ENCODE measurements at regions not wholly inside any gene's neighbourhood (a gene's known extent, or its start where the extent isn't known, plus 50 kb on each side); places are given as distances from the start of the nearest gene placed in this dataset.

- no peaks in the 10 kb centered on the region for H3K36me3 Mint-ChIP-seq
- no peak for TF ChIP-seq CTCF (conservative IDR thresholded peaks at IDR 0.05)
- no peak for DNase-seq (ENCODE audit: extremely low spot score, unreplicated experiment)
- H3K4me3 Mint-ChIP-seq = no peak overlapping the region
- H3K27me3 Mint-ChIP-seq = peaks cover 8% of the 10 kb centered on the region
- H3K27ac Mint-ChIP-seq = no peak overlapping the region
- H3K9me3 Mint-ChIP-seq = no peaks in the 10 kb centered on the region
- no peaks in the 10 kb centered on the region for H3K4me1 Mint-ChIP-seq (ENCODE audit: unreplicated experiment)
These were observed 378.0 kb downstream of the CD109 start for GRCh38 chr6:74073999-74074398.

- DNase-seq (ENCODE audit: extremely low spot score, unreplicated experiment) = no peak
- H3K4me3 Mint-ChIP-seq = no peak overlapping the region
- no peaks in the 10 kb centered on the region for H3K9me3 Mint-ChIP-seq
- no peak for TF ChIP-seq CTCF (conservative IDR thresholded peaks at IDR 0.05)
- H3K4me1 Mint-ChIP-seq (ENCODE audit: unreplicated experiment) = no peaks in the 10 kb centered on the region
- no peak overlapping the region for H3K27ac Mint-ChIP-seq
- peaks cover 8% of the 10 kb centered on the region for H3K27me3 Mint-ChIP-seq
- no peaks in the 10 kb centered on the region for H3K36me3 Mint-ChIP-seq
These were observed 377.4 kb downstream of the CD109 start for GRCh38 chr6:74073429-74073828.

GRCh38 chr6:74071214-74071613 lies 375.2 kb downstream of the CD109 start:
- TF ChIP-seq CTCF (conservative IDR thresholded peaks at IDR 0.05) = no peak
- Mint-ChIP-seq H3K4me1 (ENCODE audit: unreplicated experiment) (no peaks in the 10 kb centered on the region), H3K36me3 (no peaks in the 10 kb centered on the region), H3K9me3 (no peaks in the 10 kb centered on the region), H3K27me3 (peaks cover 3% of the 10 kb centered on the region), H3K4me3 (no peak overlapping the region), H3K27ac (no peak overlapping the region)
- no peak for DNase-seq (ENCODE audit: extremely low spot score, unreplicated experiment)

GRCh38 chr6:74070711-74071110 lies 374.7 kb downstream of the CD109 start:
- no peaks in the 10 kb centered on the region for H3K9me3 Mint-ChIP-seq
- H3K27ac Mint-ChIP-seq = no peak overlapping the region
- H3K27me3 Mint-ChIP-seq = peaks cover 3% of the 10 kb centered on the region
- H3K36me3 Mint-ChIP-seq = no peaks in the 10 kb centered on the region
- H3K4me3 Mint-ChIP-seq = no peak overlapping the region
- no peak for DNase-seq (ENCODE audit: extremely low spot score, unreplicated experiment)
- TF ChIP-seq CTCF (conservative IDR thresholded peaks at IDR 0.05) = no peak
- no peaks in the 10 kb centered on the region for H3K4me1 Mint-ChIP-seq (ENCODE audit: unreplicated experiment)

- no peaks in the 10 kb centered on the region for H3K9me3 Mint-ChIP-seq
- H3K36me3 Mint-ChIP-seq = no peaks in the 10 kb centered on the region
- no peak overlapping the region for H3K4me3 Mint-ChIP-seq
- no peak for DNase-seq (ENCODE audit: extremely low spot score, unreplicated experiment)
- TF ChIP-seq CTCF (conservative IDR thresholded peaks at IDR 0.05) = no peak
- H3K27me3 Mint-ChIP-seq = peaks cover 3% of the 10 kb centered on the region
- H3K27ac Mint-ChIP-seq = no peak overlapping the region
- H3K4me1 Mint-ChIP-seq (ENCODE audit: unreplicated experiment) = no peaks in the 10 kb centered on the region
These were observed 374.1 kb downstream of the CD109 start for GRCh38 chr6:74070091-74070490.

- no peaks in the 10 kb centered on the region for H3K36me3 Mint-ChIP-seq
- no peak overlapping the region for H3K27ac Mint-ChIP-seq
- H3K9me3 Mint-ChIP-seq = no peaks in the 10 kb centered on the region
- H3K27me3 Mint-ChIP-seq = peaks cover 3% of the 10 kb centered on the region
- no peaks in the 10 kb centered on the region for H3K4me1 Mint-ChIP-seq (ENCODE audit: unreplicated experiment)
- H3K4me3 Mint-ChIP-seq = no peak overlapping the region
- no peak for DNase-seq (ENCODE audit: extremely low spot score, unreplicated experiment)
- TF ChIP-seq CTCF (conservative IDR thresholded peaks at IDR 0.05) = no peak
These were observed 373.1 kb downstream of the CD109 start for GRCh38 chr6:74069089-74069581.

Data from type B pancreatic cell (in vitro differentiated cells).